ENCODE measurements at regions not wholly inside any gene's neighbourhood (a gene's known extent, or its start where the extent isn't known, plus 50 kb on each side); places are given as distances from the start of the nearest gene placed in this dataset.

DNA sequence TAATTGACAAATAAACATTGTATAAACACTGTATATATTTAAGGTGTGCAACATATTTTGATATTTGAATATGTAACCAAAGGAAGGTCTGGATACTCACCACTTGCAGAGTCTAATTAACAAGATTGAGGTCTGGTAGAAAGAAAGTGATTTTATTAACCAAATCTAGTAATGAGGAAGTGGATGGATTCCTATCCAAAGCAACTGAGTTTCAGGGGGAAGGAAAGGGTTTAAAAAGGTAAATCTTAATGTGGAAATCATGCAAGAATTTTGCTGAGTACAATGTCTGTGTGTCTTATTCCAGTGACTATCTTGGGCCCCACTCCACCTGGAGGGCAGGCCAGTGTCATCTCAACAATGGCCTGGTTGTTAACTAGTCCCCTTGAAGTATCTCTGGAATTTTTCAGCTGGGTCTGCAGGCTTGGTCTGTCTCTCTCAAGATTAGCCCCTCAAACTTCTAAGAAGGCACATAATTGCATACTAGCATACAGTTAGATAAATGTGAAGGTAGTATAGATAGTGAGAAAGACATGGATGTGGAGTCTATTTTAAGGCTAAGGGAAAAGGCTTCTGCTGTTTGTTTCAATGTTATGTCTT, 262.7 kb upstream of the RGS18 start:
- Mint-ChIP-seq H3K9me3 (no peaks in the 10 kb centered on the region; a peak in 2 of 5 replicates), H3K4me1 (peaks cover 6 to 9% of the 10 kb centered on the region in 2 experiments; a peak in 3 of 4 replicates), H3K4me3 (no peak overlapping the region), H3K27me3 (ENCODE audit: low read depth) (no peaks in the 10 kb centered on the region), H3K36me3 (ENCODE audit: insufficient read depth in 1 of 3, low read depth in 3 of 3) (no peaks in the 10 kb centered on the region), H3K27ac (no peak overlapping the region; a peak in 1 of 7 replicates)
- Histone ChIP-seq H2BK120ac (ENCODE audit: low read depth, low read length, poor library complexity, severe bottlenecking) (no peak overlapping the region), H2BK15ac (ENCODE audit: low read depth, low read length) (no peak overlapping the region), H4K20me1 (ENCODE audit: control insufficient read depth, insufficient read depth, insufficient read length) (no peaks in the 10 kb centered on the region), H3K4me1 (ENCODE audit: insufficient read depth, low read length) (no peaks in the 10 kb centered on the region; the same call in 1 of the 2 replicates), H2BK12ac (ENCODE audit: insufficient read length, low read depth, low read length) (no peak overlapping the region), H3K4me2 (ENCODE audit: insufficient read depth, insufficient read length, low read length) (no peak overlapping the region), H3K18ac (ENCODE audit: insufficient read length, low read depth, low read length) (no peak overlapping the region), H3K56ac (ENCODE audit: insufficient read length, low read depth, low read length) (no peak overlapping the region), H3K27me3 (ENCODE audit: insufficient read depth, low read length) (no peaks in the 10 kb centered on the region), H2BK5ac (ENCODE audit: insufficient read length, low read length) (no peak overlapping the region), H3K27ac (ENCODE audit: insufficient read length, low read depth, low read length) (no peak overlapping the region), H4K5ac (ENCODE audit: insufficient read length, low read depth, low read length) (no peak overlapping the region), H2BK20ac (ENCODE audit: low read depth, low read length, poor library complexity, severe bottlenecking) (no peak overlapping the region), H3K23ac (ENCODE audit: insufficient read length, low read depth, low read length) (no peak overlapping the region), H3K4ac (ENCODE audit: low read depth, low read length) (no peak overlapping the region), H3K14ac (ENCODE audit: insufficient read depth, low read length) (no peak overlapping the region), H3K9ac (ENCODE audit: extremely low read depth, insufficient read length, low read length) (no peak overlapping the region), H2AK5ac (ENCODE audit: insufficient read length, low read length) (no peak overlapping the region), H4K91ac (ENCODE audit: insufficient read length, low read depth, low read length) (no peak overlapping the region), H3T11ph (ENCODE audit: low read length) (no peak overlapping the region), H3K79me2 (ENCODE audit: insufficient read depth, low read length) (no peaks in the 10 kb centered on the region), H2AFZ (ENCODE audit: low read length) (no peak overlapping the region), H3K79me1 (ENCODE audit: insufficient read depth, low read depth, low read length, poor library complexity, severe bottlenecking) (no peaks in the 10 kb centered on the region), H3K9me3 (ENCODE audit: control insufficient read depth, low read depth, low read length) (no peaks in the 10 kb centered on the region), H3K23me2 (ENCODE audit: insufficient read length, low read depth, low read length, poor library complexity, severe bottlenecking) (no peaks in the 10 kb centered on the region), H4K8ac (replicated peaks; ENCODE audit: insufficient read length, low read depth, low read length) (no peak overlapping the region)
- TF ChIP-seq, protein P1, sequence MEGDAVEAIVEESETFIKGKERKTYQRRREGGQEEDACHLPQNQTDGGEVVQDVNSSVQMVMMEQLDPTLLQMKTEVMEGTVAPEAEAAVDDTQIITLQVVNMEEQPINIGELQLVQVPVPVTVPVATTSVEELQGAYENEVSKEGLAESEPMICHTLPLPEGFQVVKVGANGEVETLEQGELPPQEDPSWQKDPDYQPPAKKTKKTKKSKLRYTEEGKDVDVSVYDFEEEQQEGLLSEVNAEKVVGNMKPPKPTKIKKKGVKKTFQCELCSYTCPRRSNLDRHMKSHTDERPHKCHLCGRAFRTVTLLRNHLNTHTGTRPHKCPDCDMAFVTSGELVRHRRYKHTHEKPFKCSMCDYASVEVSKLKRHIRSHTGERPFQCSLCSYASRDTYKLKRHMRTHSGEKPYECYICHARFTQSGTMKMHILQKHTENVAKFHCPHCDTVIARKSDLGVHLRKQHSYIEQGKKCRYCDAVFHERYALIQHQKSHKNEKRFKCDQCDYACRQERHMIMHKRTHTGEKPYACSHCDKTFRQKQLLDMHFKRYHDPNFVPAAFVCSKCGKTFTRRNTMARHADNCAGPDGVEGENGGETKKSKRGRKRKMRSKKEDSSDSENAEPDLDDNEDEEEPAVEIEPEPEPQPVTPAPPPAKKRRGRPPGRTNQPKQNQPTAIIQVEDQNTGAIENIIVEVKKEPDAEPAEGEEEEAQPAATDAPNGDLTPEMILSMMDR (conservative IDR thresholded peaks at IDR 0.05) = no peak
- no peak for DNase-seq
